Fibroblast of upper back skin (primary cell): ENCODE measurements at regions not wholly inside any gene's neighbourhood (a gene's known extent, or its start where the extent isn't known, plus 50 kb on each side); places are given as distances from the start of the nearest gene placed in this dataset.
"Not testable (repeated sequence)": the region's sequence is repeated elsewhere in the genome, so short reads cannot be mapped to it uniquely, and the experiment has no call there.

Experiments used
- DNase-seq: peaks from one replicate; pipeline ENCODE4 v3.0.0-alpha.2; 2013

DNA sequence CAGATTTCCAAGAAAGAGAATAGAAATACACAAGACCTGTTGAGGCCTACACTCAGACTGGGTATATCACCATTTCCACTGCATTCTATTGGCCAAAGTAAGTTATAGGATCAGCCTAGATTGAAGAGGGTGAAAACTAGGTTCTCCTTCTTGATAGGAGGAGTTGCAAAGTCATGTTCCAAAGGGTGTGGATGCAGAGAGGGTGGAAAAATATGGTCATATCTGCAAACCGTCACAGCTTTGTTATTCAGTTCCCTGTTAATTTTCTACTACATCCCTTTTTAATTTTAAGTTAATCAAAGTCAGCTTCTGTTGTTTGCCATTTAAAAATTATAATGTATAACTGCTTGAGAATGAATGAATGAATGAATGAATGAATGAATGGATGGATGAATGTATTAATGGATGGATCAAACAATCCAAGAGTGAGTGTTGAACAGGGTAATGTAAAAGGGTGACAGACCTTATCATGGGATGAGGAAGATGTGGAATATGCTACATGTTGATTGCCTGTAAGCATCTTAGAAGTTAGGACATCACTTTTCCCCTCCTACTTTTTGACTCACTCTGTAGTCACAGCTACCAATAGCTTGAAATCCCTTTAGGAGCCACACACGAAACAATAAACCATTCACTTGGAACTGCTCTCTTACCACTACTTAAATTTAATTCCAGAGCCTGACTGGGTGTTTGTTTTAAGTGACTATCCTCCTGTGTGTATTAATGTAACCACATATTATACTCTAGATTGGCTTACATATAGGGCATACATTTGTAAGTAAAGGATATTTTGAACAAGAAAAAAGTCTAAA, 121.5 kb downstream of the CCDC34 start:
- DNase-seq, result peak; percentile 97

DNA sequence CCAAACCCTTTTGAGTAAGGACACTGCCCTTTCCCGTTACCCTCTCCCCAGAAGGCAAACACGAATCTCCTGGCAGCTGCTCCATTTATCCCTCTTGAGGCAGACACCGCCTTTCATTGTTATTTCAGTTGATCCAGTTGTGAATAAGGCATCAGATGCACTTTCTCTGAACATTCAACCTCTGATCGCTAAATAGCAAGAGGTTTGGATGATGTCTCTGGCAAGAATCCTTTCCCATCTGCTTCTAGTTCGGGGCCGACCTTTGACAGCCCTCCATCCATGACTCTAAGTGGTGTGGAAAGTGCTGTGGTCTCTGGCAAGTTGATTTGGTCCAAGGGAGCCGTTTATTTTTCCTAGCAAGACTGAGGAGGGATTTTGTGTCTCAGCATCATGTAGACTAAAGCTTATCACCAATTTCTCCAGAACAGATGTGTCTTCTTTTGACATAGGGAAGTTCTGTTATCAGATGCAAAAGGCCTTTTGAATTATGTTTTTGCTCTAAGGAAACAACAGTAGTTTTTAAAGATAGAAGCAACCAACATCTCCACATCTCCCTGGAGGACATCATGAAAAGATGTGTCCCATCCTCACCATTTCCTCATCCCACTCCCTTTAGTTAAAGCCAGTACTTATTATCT, 123.6 kb downstream of the CCDC34 start:
- peak; percentile 96 for DNase-seq

DNA sequence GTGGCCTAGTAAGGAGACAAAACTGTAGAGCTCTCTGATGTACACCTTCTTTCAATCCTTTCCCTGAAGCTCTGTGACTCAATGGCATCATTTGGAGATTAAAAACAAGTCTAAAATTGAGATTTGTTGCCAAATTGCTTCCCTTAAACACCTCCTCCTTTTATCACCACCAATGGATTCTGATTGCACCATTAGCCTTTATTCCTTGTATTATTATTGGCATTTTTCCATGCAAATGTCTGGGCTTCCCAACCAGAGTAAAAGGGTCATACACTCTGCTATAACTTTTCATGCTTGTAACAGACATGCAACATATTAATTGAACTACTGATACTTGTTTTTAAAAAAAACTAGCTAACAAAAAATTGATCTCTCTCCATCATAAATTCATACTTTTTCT, 124.2 kb downstream of the CCDC34 start:
- DNase-seq, result peak; percentile 42

DNA sequence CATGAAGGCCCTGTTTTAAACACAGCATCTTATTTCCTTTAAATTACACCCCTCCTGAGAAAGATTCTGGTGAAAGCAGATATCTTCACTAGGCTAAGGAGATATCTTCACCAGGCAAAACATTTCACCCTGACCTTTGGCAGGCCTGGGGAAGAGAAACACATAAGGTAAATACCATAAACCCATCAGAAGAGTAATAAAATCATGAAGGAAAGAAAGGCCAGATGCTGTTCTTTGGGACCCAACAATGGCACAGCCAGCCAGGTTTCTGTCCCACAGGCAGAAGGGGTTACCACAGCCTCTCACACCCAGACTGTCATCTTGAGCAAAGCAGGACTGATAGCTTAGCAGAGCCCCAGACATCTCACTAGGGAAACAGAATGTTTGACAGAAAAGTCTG, 125.4 kb downstream of the CCDC34 start:
- no peak for DNase-seq

DNA sequence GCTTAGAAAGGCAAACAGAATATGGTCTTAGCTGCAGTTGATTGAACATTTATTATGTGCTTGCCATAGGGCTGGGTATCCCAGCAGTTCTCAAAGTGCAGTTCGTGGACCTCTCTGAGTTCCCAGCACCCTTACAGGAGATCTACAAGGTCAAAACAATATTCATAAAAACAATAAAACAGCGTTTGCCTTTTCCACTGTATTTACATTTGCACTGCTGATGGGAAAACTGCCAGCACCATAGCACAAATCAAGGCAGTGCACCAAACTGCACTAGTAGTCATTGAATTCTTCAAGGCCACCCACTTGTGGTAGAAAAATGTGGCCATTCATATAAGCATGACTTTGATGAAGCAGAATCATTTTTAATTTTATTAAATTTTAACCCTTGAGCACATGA, 128.1 kb downstream of the CCDC34 start:
- DNase-seq, result peak; percentile 49

DNA sequence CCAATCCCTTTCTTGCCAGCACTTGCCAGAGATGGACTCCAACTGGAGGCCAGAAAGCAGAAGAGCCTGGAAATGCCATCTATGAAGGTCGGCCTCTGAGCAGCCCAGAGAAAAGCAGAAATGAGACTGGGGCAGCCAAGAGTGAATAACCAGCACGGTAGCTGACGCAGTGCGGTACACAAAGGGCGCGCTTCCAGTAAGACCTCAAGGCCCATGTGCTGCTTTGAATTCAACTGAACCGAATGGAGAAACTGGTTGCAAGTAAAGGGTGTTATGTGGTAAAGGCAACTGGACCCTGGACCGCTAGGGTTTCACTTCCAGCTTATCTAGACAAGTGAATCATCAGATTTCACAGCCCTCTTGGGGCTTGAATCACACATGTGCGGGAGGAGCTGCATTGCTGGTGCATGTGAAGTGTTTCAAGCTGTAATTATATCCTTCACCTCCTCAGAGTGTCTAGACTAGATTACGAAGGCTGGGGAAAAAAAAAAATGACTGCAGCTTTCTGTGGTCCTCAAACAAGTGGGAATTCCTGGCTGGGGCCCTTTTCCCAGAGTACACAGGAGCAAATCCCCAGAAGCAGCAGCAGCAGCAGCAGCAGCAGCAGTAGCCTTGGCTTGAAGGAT, 128.9 kb downstream of the CCDC34 start:
- peak; percentile 100 for DNase-seq

DNA sequence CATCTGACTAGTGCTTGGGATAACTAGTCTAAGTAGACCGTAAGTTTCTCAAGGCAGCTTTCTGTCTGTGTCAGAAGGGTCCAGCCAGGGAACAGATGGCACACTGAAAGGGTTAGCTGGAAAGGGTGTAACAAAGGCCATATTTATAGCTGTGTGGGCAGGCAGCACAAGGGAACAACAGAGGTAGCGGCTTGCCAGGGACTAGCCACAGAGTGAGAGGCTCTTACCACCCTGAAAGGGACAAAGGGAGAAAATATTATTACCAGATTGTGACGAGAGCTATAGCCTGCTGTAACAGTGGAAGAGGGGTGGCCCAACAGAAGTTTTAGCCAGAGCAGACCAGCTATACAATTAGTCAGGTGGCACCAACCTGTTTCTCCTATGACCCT, 129.4 kb downstream of the CCDC34 start:
- no peak for DNase-seq

DNA sequence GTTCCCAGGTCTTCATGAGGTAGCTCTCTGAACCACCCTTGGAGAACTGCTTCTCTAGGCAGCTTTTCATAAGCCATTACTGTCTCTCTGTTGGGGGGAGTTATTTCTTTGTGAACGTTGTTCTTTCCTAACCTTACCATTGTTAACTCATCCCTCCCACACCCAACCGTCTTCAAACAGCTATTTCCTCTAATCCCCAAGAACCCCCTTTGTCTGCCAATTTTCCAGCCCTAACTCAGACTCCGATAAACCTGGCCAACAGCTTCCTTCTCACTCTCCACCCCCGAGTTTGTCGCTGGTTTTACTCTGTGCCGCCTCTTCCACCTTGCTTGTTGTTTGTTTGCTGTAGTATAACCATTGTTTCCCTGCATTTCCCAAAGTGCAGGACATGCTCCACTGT, 131.5 kb downstream of the CCDC34 start:
- DNase-seq, result peak; percentile 59

DNA sequence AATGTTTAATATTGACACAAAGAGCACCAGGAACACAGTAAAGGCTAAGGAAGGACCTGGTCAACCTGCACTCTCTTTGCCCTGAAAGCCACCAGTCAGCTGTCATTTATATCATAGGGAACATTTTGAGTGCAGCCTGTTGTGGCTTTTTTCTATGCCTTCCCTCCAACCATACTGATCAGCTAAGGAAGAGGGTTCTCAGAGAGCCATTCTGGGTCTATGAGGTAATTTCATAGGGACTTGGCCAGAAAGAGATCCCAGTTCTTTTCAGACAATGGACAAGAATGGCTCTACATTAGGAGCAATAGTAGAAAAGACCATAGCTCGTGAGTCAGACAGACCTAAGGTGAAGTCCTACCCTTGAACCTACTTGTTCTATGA, 132.8 kb downstream of the CCDC34 start:
- no peak for DNase-seq

DNA sequence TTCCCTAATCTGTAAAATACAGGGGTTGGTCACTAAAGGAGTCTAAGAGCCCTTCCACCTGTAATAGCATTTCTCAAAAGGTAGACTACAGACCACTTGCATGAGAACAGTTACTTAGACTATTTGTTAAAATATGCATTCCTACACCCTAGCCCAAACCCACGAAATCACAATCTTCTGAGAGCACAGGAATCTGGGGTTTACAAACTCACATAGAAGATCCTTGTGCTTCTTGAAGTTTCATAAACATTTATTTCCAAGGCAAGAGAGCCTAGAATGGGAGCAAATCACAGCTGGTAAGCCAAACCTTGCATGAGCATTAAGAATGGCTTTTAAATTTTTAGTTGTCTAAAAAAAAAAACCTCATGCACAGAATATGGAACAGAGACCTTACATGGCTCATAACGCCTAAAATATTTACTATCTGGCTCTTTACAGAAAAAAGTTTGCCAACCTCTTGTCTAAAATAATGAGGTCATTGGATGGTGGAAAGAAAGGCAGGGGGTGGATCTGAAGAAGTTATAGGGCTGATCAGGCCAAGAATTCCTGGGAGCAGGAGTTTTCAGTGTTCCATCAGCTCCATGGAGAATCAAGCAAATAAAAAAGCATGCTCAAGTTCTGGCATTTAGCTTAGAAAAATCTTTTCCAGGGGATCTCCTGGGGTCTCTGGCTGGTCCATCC, 133.4 kb downstream of the CCDC34 start:
- DNase-seq, result peak; percentile 76

DNA sequence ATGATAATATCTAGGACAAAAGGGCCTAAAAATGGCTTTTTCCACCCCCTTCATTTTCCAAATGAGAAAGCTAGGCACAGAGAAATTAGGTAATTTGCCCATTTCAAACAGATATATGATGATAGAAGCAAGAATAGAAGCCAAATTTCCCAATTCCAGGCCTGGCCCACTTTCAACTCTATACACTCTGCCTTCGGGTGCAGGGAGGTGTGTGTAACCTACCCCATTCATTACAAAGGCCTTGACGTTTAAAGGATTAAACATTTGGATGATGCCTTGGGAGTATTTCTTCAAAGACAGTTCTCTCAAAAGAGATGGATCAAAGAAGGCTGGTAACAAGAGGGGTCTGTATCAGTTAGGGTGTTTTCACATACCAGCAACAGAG, 134.1 kb downstream of the CCDC34 start:
- DNase-seq, result no peak

DNA sequence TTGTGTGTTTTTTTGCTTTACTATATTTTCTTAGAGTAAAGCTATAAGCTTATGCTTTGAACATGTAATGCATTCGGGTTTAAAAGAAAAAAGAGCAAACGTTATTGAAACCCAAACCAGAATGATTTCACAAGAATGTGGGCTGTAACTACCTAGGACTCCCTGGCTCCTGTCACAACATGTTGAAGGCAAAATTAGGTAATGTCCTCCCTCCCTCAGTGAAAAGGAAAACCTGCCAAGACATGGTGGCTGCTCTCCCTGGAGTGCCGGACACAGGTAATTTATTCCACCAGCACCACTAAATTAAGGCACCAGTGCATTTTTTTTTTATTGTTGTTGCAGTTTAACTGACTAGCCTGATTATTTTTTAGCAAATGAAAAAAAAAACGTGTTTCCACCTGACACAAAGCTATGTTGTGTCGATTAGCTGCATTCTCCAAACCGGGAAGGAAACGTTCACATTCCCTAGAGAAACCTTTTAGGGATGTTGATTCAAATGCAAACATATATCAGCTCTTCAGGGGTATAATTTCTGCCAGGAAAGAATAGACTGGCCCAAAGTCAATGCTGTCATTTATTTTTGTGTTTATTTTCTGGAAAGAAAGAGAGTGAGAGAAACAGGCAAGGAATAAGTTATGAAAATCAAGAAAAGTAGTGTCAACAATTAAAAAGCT, 134.6 kb downstream of the CCDC34 start:
- no peak for DNase-seq

DNA sequence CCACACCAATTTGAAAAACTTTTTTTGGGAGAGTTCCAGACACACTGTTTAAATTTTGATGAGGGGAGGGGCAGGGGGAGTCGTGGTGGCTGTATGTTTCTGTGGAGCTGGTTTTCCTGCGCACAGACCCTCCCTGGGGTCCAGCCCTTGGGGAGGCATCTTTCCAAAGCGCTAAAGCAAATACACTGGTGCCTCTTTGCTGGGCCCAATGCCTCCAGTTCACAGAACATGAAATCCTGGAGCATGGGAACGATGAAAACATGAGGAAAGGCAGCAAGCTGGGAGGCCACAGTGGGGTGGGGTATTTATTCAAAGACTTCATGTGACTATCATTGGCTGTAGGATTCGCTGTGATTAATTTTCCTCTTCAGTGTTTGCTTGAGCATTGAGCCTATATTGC, 135.3 kb downstream of the CCDC34 start:
- DNase-seq, result no peak

DNA sequence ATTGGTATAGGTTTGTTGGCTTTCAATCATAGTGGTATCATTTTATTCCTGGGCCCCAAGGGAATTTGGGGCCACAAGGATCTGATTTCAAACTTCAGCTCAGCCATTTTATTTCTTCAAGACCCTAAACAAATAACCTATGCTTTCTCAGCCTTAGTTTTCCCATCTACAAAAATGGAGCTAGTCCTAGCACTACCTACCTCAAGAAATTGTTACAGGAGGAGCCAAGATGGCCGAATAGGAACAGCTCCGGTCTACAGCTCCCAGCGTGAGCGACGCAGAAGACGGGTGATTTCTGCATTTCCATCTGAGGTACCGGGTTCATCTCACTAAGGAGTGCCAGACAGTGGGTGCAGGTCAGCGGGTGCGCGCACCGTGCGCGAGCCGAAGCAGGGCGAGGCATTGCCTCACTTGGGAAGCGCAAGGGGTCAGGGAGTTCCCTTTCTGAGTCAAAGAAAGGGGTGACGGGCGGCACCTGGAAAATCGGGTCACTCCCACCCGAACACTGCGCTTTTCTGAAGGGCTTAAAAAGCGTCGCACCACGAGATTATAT, 143.5 kb downstream of the CCDC34 start:
- DNase-seq, result not testable (repeated sequence)

DNA sequence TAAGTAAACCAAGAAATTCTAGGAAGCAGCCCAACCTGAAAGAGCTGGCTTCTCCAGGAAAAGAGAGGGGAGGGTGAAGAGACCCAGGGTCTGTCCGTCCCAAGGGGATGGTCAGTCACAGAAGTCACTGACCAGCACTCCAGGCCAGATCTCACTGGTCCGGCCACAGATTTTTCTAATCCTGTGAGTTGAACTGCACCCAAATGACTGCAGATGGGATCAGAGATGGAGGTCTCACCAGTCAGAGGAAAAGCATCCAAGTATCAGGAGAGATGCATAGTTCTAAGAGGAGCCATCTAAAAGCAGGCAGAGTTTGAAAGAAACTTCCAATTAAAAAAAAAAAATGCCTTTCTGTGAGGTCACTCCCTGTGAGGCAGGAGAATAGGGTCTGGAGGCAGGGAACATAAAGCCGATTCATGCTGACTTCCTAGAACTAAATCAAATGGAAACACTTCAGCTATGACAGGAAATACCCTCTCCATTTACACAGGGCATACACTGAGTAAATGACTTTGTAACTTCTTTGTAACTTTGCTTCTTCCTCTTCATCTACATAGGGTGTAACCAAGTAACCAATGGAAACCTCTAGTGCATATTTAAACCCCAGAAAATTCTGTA, 144.5 kb downstream of the CCDC34 start:
- peak; percentile 99 for DNase-seq

DNA sequence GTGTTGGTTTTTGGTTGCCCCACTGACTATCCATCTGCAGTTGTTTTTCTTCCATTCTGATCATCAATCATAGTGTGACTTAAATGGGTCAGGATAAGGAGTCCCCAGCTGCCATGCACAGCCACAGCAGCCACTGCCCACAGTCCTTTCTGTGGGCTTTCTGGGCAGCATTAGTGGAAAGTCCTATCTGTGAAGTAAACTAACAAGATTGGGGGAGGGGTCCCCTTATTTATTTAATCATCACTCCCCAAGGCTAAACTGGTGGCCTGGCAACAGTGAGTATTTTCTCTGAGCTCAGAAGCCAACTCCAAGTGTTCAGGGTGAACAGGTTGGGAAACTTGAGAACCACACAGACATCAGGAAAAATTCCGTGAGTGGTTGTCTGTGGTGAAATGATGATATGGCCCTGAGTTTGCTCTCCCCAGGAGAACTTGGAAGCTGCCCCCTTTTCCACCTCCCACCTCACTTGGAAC, 145.0 kb downstream of the CCDC34 start:
- DNase-seq, result peak; percentile 98

DNA sequence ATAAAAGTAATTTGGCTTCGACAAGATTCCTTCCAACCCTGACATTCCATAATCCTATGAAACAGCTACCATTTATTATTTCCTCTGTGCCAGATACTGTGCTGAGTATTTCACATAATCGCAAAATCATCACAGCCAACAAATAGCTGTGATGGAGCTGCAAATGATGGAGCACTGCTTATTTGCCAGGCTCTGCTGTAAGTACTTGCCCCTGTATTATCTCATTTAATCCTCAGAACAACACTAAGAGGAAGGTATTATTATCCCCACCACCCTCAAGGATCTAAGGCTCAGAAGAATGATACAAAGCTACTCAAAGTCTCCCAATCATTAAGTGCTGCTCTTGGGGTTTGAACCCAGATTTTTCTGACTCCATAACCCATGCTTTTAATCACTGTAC, 145.5 kb downstream of the CCDC34 start:
- DNase-seq, result peak; percentile 25

DNA sequence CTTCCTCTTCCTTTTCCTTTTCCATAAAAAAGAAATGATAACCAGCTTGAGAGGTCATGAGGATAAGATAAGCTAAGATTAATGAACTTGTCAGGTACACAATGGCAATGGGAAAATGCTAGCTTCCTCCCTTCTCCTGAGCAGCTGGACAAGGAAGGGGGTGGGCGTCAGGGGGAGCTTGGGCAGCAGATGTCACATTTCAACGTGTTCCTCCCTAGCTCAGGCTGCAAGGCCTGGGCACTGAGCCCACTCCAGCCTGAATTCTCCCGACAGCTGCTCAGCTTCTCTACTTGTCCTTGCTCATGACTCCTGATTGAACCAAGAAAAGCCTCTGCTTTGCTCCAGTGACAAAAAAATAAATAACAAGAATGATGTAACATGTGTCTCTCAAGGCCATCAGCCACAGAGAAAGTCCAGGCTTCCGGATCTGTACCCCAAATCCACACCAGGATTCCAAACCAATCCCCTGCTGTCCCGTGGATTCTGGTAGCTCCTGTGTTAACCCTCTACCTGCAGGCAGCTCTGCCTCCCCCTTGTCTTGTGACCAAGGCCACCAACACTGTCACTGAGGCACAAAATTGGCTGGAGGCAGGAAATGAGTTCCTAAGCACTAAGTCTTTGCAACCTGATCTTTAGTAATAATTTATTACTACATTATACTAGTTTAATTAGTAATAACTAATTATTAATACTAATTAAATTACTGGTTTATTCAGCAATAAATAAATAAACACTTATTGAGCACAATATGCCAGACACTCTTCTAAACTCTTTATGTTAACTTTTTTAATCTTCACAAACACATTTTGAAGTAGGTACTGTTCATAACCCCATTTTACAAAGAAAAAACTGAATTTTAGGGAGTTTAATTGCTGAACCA, 146.5 kb downstream of the CCDC34 start:
- DNase-seq, result peak; percentile 77

DNA sequence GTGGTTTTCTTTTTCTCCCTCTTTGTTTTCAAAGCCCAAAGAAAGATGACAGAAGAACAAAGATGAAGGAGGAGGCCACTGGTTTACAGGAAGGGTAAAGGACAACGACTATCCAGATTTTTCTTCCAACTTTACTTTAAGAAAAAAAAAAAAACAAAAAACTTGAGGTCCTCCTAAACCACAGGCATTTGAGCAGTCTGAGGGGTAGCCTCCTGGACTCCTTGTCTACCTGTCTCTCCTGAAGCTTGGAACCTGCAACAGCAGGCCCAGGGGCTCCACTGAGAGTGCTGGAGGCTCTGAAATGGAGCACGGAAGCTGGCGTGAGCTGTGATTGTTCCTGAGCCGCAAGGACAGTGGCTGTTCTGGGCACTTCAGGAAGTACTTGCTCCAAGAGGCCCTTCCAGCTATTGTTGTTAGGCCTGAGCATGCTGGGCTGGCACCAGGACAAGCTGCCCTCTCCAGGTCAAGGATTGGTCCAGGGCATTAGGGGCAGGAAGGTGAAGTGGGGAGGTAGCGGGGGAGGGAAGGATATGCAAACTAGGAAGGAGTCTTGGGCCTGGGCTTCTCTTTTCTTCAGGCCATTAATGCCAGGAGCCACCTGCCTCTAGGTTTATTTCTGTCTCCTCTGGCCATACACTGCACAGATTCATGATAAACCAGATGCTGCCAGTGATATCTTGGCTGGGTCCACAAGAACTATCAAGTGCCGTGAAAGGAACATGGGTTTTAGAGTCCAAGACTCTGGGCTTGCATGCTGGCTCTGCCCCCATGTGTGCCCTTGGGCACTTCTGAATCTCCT, 147.3 kb downstream of the CCDC34 start:
- DNase-seq, result no peak

DNA sequence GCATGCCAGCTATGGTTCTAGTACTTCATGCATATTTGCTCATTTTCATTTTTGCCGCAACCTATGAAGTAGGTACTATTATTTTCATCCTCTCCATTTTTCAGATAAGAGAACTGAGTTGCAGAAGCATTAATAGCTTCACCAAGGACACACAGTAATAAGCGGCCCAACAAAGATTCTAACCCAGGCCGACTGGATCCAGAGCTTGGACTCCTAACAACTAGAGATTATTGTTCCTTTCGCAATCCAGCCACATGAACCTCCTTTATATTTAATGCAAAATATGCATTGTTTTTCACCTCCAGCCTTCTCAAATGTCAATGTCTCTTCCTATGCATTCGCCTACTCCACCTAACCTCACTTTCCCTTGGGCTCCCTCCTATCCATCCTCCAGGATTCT, 148.3 kb downstream of the CCDC34 start:
- DNase-seq, result no peak
